SK-N-DZ (cell line): ENCODE measurements at regions not wholly inside any gene's neighbourhood (a gene's known extent, or its start where the extent isn't known, plus 50 kb on each side); places are given as distances from the start of the nearest gene placed in this dataset.

Experiments
- DNase-seq: peaks from one replicate; pipeline ENCODE4 v3.0.0-alpha.2; 2015; ENCODE audit warnings: low spot score

DNA sequence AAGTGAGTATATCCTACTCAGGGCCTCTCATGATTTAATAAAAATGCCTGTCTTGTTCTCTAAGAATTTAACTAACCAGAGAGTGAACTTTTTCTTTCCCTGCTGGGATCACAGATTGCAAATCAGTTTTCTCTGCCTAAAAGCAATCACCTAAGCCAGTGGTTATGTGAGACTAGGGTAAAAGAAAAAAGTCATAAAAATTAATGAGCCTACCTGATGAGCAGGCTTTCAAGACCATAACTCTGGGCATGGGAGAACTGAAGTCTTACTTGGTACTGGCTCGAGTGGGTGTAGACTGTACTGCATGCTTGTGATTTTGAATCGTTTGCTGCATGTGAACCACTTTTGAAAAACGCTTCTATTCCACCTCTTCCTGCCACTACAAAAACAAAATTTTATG is 1677.0 kb upstream of the LRRTM1 start:
- DNase-seq, result no peak

DNA sequence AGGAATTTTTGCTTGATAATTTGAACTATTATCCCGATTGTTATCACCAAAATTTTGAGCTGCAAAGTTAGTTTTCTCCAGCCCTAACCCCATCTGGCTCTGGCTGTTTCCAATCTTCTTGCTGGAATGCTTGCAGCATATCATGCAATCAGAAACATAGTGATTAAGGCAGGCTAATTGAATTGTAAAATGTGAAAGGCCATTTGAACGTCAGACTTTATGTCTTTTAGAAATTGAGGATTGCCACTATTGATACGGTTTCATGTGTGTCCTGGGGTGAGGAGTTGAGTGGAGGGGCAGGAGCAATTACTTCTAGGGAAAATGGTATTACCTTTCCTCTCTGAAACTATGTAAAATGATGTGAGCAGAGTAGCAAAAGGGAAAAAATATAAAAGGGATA is 1674.5 kb upstream of the LRRTM1 start:
- DNase-seq, result peak; percentile 91

- DNase-seq, result no peak
Observed at GRCh38 chr2:81976998-81977397, 1672.4 kb upstream of the LRRTM1 start.

DNA sequence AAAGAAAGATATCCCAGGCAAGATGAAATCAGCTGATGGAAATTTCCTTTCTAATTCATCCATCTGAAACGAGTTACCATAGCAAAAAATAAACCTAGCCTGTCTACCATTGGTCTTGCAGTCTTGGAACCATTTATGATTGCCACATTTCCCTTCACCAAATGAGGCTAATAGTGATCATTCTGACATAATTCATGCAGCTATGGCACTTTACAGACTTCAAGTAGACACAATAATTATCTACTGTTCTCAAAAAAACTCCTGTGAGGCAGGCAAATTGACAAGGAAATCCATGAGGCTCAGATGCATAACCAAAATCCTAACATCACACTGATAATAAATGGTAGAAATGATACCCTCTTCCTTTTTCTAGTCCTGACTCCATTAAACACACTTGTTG is 1669.7 kb upstream of the LRRTM1 start:
- no peak for DNase-seq

DNA sequence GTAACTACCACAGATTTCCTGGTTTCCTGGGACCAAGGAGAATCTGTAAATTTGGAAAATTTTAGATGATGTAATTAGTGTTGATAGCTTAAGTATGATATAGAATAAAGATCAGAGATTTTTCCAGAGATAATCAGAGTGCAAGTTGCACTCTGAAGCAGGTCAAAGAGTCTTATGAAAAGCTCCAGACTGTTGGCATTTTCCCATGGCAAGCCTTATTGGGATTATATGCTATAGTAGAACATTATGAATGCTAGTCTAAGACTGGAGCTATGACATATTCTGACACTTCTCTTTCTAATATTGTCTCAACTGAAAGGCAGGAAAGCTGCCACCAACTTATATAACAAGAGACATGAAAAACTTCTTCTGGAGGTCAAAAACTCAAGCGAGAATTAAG is 1638.3 kb upstream of the LRRTM1 start:
- DNase-seq, result no peak

DNA sequence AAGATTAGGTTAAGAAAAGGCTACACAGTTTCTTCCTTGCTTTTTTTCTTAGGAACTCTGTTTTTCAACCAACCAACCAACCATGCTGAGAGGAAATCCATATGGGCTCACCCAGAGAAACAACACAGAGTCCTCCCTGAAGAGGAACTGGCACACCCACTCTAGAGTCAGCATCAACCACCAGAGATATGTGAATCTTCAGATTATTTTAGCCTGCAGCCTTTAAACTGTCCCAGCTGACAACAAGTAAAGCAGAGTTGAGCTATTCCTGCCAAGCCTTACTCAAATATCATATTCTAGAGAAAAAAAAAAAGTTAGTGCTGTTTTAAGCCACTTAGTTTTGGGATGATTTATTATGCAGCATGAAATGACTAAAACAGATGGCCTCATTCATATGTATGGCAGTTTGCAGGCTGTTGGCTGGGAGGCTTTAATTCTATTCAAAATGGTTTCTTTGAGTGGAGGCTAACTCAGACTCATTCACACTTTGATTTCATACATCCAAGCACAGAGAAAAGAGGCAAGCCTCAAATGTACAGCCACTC is 1637.7 kb upstream of the LRRTM1 start:
- DNase-seq, result no peak

DNA sequence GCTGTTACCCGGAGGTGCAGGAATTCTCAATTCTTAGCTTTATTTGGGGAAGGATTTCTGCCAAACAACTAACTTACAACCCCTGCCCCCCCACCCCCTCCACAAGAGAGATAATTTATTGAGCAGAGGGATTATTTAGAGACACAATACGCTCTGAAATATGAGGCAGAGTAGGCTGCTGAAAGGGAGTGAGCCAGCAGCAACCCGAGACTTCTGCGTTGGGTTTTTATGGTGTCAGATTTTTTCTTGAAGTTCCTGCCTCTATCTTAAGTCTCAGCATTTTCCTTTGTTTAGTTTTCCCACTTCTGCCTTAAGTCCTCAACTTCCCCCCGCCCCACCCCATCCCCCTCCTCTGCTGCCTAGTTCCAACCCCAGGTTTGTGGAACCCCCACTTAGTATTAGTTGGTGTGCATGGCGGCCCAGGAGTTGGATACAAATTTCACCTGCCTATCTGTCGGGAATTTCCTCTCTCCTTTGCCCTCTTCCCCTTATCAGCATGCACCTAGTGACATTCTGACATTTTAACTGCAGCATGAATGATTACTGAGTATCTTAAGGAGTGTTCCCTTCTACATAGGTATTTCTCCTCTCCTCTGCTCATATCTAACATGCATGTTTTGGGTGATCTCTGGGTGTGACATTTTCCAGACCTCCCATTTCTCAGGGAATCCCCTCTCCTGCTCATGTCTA is 1635.9 kb upstream of the LRRTM1 start:
- peak; percentile 27 for DNase-seq

GRCh38 chr2:81937944-81938343 is 1633.4 kb upstream of the LRRTM1 start:
- no peak for DNase-seq

DNA sequence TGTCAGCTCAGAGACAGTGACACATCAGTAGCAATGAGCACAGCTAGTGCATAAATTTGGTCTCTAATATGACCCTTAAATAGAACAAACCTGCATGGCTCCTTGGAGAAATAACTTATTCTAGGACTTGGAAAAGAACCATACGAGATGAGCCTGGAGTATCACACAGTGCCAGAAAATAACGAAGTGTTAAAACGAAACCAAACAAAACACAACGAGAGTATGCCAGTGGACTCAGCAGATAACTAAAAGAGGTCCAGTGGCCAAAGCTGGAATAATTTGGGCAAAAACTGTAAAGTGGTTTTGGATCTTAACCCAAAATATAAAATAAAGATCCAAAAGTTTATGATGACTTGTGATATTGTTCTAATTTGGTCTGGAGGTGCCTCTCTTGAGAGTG is 1599.0 kb upstream of the LRRTM1 start:
- no peak for DNase-seq

GRCh38 chr2:81901017-81901416 is 1596.5 kb upstream of the LRRTM1 start:
- DNase-seq, result no peak

GRCh38 chr2:81895620-81896250 is 1591.2 kb upstream of the LRRTM1 start:
- no peak for DNase-seq

- peak; percentile 13 for DNase-seq
Observed at GRCh38 chr2:81894451-81894990, 1590.0 kb upstream of the LRRTM1 start.

DNA sequence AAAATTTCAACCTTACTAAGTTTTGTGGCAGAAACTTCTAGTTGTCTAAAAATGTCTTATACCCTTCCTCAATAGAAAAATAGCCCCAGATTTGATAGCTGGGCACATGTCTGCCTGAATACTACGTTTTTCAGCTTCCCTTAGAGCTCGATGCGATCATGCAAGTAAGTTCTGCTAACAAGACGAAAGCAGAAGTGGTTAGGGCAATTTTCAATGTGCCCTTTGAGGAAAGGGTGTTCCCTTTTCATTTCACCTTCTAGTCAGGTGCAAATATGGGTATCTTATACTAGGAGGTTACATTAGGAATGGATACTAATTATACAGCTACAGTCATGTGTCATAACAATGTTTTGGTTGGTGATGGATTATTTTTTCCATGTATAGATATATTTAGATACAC is 1572.1 kb upstream of the LRRTM1 start:
- DNase-seq, result no peak

DNA sequence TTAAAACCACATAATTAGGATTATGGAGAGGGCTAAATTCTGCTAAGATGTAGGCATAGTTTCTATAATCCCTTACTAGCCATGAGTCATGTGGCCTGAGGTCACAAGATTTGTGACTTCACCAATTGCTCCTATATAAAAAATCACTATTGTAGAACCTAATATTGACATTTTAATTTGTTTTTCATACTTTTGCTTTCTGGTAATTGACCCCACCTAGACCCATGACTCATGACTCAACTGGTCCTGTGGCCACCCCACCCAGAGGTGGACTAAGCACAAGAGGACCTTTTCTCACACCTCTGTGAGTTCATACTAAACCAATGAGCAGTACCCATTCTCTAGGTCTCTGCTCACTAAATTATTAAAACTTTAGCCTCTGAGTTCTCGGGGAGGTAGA is 1567.5 kb upstream of the LRRTM1 start:
- no peak for DNase-seq

GRCh38 chr2:81870119-81870518 is 1565.6 kb upstream of the LRRTM1 start:
- no peak for DNase-seq

- no peak for DNase-seq
Observed at GRCh38 chr2:81858998-81859397, 1554.4 kb upstream of the LRRTM1 start.

DNA sequence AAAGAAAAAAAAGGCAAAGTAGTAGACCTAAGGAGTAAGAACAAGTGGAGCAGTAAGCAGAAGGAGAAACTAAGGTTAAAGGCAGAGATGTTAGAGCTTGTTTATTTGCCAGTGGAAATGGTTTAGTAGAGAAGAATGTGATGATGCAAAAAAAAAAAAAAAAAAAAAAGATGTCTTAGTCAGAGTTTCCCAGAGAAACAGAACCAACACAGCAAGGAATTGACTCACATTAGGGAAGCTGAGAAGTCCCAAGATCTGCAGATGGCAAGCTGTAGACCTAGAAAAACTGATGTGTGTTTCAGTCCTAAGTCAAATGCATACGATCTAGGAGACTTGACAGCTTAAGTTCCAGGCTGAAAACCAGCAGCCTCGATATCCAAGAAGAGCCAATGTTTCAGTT is 1548.8 kb upstream of the LRRTM1 start:
- DNase-seq, result no peak

DNA sequence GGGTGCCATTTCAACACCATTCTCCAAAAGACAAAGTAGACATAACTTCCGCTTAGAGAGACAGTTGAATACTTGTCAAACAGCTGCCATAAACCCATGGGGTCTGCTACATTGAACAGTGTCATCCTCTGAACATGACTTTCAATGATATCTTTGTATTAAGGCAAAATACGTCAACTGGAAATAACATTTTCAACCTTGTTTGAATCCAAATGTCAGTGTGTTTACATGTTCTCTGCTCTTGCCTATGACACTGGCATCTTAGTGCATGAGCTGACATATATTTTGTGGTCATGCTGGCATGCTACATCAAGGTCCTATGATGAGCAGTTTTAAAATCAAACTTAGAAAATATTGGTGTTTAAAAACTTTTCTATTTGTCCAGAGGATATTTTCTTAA is 1548.1 kb upstream of the LRRTM1 start:
- DNase-seq, result no peak

- no peak for DNase-seq
Observed at GRCh38 chr2:81839780-81840179, 1535.2 kb upstream of the LRRTM1 start.

DNA sequence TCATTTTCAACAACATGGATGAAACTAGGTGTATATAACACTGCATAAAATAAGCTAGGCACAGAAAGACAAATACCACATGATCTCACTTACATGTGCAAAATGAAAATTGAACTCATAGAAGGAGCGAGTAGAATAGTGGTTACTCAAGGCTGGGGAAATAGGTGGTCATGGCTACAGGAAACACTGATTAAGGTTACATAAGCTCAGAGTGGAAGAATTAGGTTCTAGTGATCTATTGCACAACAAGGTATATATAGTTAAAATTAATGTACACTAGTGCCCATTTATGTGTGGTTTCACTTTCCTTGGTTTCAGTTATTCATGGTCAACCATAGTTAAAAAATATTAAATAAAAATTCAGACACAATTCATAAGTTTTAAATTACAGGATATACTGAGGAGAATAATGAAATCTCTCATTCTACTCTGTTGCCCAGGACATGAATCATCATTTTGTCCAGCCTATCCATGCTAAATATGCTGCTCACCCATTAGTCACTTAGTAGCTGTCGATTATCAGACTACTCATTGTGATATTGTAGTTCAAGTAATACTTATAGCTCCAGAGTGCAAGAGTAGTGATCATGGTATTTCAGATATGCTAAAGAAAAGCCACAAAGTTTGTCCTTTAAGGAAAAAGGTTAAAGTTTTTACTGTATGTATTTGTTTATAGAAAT is 1530.9 kb upstream of the LRRTM1 start:
- DNase-seq, result no peak

- DNase-seq, result no peak
Observed at GRCh38 chr2:81786811-81787210, 1482.3 kb upstream of the LRRTM1 start.

GRCh38 chr2:81767187-81767912 is 1462.8 kb upstream of the LRRTM1 start:
- DNase-seq, result no peak
